HepG2 (cell line): ENCODE measurements at regions not wholly inside any gene's neighbourhood (a gene's known extent, or its start where the extent isn't known, plus 50 kb on each side); places are given as distances from the start of the nearest gene placed in this dataset.

Experiments
- ATAC-seq: fragments of 200-7000 bp; cut with Tn5 transposase; 3 replicates; pipeline ENCODE4 v1.9.1; 2020; ENCODE audit warnings: mild to moderate bottlenecking, moderate library complexity
- BruUV-seq: library from RNA; stranded (reverse); fragments of 400-500 nt; replicated peaks from 2 replicates; lab custom pipeline; 2021; lab: Mats Ljungman, UMichigan
- CTCF ChIA-PET: fragments of 300-600 bp; formaldehyde crosslinking; extraction: SDS; loops from one replicate; lab custom pipeline; 2021; ENCODE audit warnings: low total read pairs, inconsistent platforms, low intra/inter-chr PET ratio; lab: Yijun Ruan, JAX
- POLR2A ChIA-PET: fragments of 350-600 bp; sonication (Branson Sonifier 250); formaldehyde crosslinking; loops from one replicate; lab custom pipeline; 2020; ENCODE audit warnings: antibody characterized with exemption, inconsistent platforms; lab: Yijun Ruan, JAX
- DNase-seq: peaks from one replicate; pipeline ENCODE4 v3.0.0-alpha.2; 2015; ENCODE audit warnings: low spot score
- FAIRE-seq: peaks from 3 replicates; lab custom pipeline; 2011; peaks lifted over from hg19 to GRCh38; lab: Jason Lieb, UNC
- H2AFZ ChIP-seq: one replicate; pipeline ENCODE4 v1.6.1; 2011; ENCODE audit warnings: low read length, inconsistent platforms
- H3K27ac ChIP-seq: fragments of 300-600 bp; 3 replicates; pipeline ENCODE4 v1.8.0; 2011; ENCODE audit warnings: mixed run types, mild to moderate bottlenecking, mixed read lengths, low read length, inconsistent platforms; ENCODE audit not compliant: insufficient read depth; ENCODE audit errors: extremely low read length
- H3K27me3 ChIP-seq, 2 experiments: fragments of 200-600 bp in 1 of 2; 2 replicates in 1 of 2; 3 replicates in 1 of 2; pipeline versions ENCODE4 v1.6.0 to v1.8.0; 2011; ENCODE audit warnings: low read length in 2 of 2, mild to moderate bottlenecking in 2 of 2, moderate library complexity in 2 of 2, inconsistent platforms in 1 of 2; ENCODE audit not compliant: insufficient read depth in 2 of 2, control insufficient read depth in 1 of 2
- H3K36me3 ChIP-seq, 2 experiments: fragments of 200-600 bp in 1 of 2; replicated peaks in 1 of 2; 2 replicates in 1 of 2; 3 replicates in 1 of 2; pipeline versions ENCODE4 v1.5.1 to v1.8.0; 2011; ENCODE audit warnings: low read length in 2 of 2, inconsistent platforms in 1 of 2; ENCODE audit not compliant: insufficient read depth in 2 of 2, control insufficient read depth in 1 of 2
- H3K4me1 ChIP-seq: 2 replicates; pipeline ENCODE4 v1.5.1; 2012; ENCODE audit warnings: low read length, inconsistent platforms; ENCODE audit not compliant: insufficient read depth
- H3K4me2 ChIP-seq: 2 replicates; pipeline ENCODE4 v1.6.0; 2011; ENCODE audit warnings: low read depth, low read length, inconsistent platforms
- H3K4me3 ChIP-seq, 3 experiments: fragments of 200-600 bp in 1 of 3; sonication (generic), shearing (Covaris generic) in 1 of 3; replicated peaks in 1 of 3; 2 replicates each; pipeline ENCODE4 v1.5.1; 2011 to 2016; ENCODE audit warnings: low read length in 3 of 3, inconsistent platforms in 2 of 3, low read depth in 2 of 3, mild to moderate bottlenecking in 2 of 3, control low read depth in 1 of 3, mixed read lengths in 1 of 3; ENCODE audit not compliant: insufficient read depth in 1 of 3
- H3K79me2 ChIP-seq: one replicate; pipeline ENCODE4 v1.6.1; 2011; ENCODE audit warnings: low read length, inconsistent platforms; ENCODE audit not compliant: insufficient read depth
- H3K9ac ChIP-seq: 2 replicates; pipeline ENCODE4 v1.6.0; 2011; ENCODE audit warnings: mild to moderate bottlenecking, low read depth, low read length, inconsistent platforms; ENCODE audit not compliant: insufficient read depth
- H3K9me3 ChIP-seq: 2 replicates; pipeline ENCODE4 v1.5.1; 2012; ENCODE audit warnings: mild to moderate bottlenecking, low read length
- H4K20me1 ChIP-seq: 2 replicates; pipeline ENCODE4 v1.6.0; 2011; ENCODE audit warnings: inconsistent platforms, mild to moderate bottlenecking, low read length, moderate library complexity; ENCODE audit not compliant: insufficient read depth
- CBX2 ChIP-seq, 2 experiments: fragments of 200-600 bp in 1 of 2; sonication (generic); formaldehyde crosslinking in 1 of 2; IDR thresholded peaks; 2 replicates each; pipeline versions ENCODE4 v1.7.0 to v1.8.1; 2018 to 2022; ENCODE audit warnings: low read depth in 2 of 2, low read length in 1 of 2, mild to moderate bottlenecking in 1 of 2, missing genetic modification reagents in 1 of 2
- FOXP1 ChIP-seq, 2 experiments: fragments of 450-650 bp in 1 of 2; IDR thresholded peaks; 2 replicates each; pipeline ENCODE4 v1.6.1; 2017 to 2018; ENCODE audit warnings: antibody characterized with exemption in 1 of 2
- IKZF1 ChIP-seq: fragments of 450-650 bp; IDR thresholded peaks from 2 replicates; pipeline ENCODE4 v1.7.1; 2016
- IRF2 ChIP-seq: IDR thresholded peaks from 2 replicates; pipeline ENCODE4 v1.6.1; 2018; ENCODE audit warnings: missing genetic modification reagents, missing compliant biosample characterization
- MED13 ChIP-seq: sonication (generic); formaldehyde crosslinking; IDR thresholded peaks from 2 replicates; pipeline ENCODE4 v1.5.0; 2020; ENCODE audit warnings: missing genetic modification reagents
- NFE2L2 ChIP-seq: fragments of 150-350 bp; IDR thresholded peaks from 2 replicates; pipeline ENCODE4 v1.6.1; 2014; ENCODE audit warnings: low read length
- RARG ChIP-seq: sonication (generic); formaldehyde crosslinking; IDR thresholded peaks from 2 replicates; pipeline ENCODE4 v1.4.0; 2020; ENCODE audit warnings: low read depth, mild to moderate bottlenecking, missing genetic modification reagents
- RFX5 ChIP-seq: IDR thresholded peaks from 2 replicates; pipeline ENCODE4 v1.6.1; 2011; ENCODE audit warnings: low read depth, low read length, improper control_type of control experiment
- RNF2 ChIP-seq: fragments of 450-650 bp; conservative IDR thresholded peaks from 2 replicates; pipeline ENCODE4 v1.6.1; 2016; ENCODE audit warnings: low read depth
- TBX3 ChIP-seq: fragments of 450-650 bp; IDR thresholded peaks from 2 replicates; pipeline ENCODE4 v1.6.1; 2017; ENCODE audit warnings: antibody characterized with exemption, mild to moderate bottlenecking, inconsistent platforms, borderline replicate concordance
- TEF ChIP-seq: sonication (generic); formaldehyde crosslinking; IDR thresholded peaks from 2 replicates; pipeline ENCODE4 v1.5.0; 2020; ENCODE audit warnings: missing genetic modification reagents
- ZNF232 ChIP-seq: sonication (generic); formaldehyde crosslinking; IDR thresholded peaks from 2 replicates; pipeline ENCODE4 v1.4.0; 2020; ENCODE audit warnings: missing genetic modification reagents, borderline replicate concordance
- ZNF337 ChIP-seq: sonication (generic); formaldehyde crosslinking; IDR thresholded peaks from 2 replicates; pipeline ENCODE4 v1.5.1; 2020; ENCODE audit warnings: missing genetic modification reagents, low read depth, mild to moderate bottlenecking, borderline replicate concordance
- ZNF33B ChIP-seq: sonication (generic); formaldehyde crosslinking; IDR thresholded peaks from 2 replicates; pipeline ENCODE4 v1.5.1; 2020; ENCODE audit warnings: mild to moderate bottlenecking, missing genetic modification reagents
- ZNF501 ChIP-seq: sonication (generic); formaldehyde crosslinking; IDR thresholded peaks from 2 replicates; pipeline ENCODE4 v1.5.1; 2020; ENCODE audit warnings: mild to moderate bottlenecking, moderate library complexity, missing genetic modification reagents
- ZNF703 ChIP-seq: sonication (generic); formaldehyde crosslinking; IDR thresholded peaks from 2 replicates; pipeline ENCODE4 v1.5.1; 2020; ENCODE audit warnings: missing genetic modification reagents, mild to moderate bottlenecking, moderate library complexity, borderline replicate concordance
- WGBS: methylation state at CpG from one replicate; pipeline ENCODE4 v1.1.6; 2017; ENCODE audit warnings: low lambda C conversion rate; 5-methylcytosine and 5-hydroxymethylcytosine counted together
- in situ Hi-C: cut with HindIII; loops from 2 replicates; pipeline ENCODE4 v1.10.0; 2017; ENCODE audit warnings: low pct_unique_long_range_greater_than_20kb; ENCODE audit not compliant: extremely low pct_ligation_motif_present
- intact Hi-C: fragments of 100-400 bp; cut with micrococcal nuclease; formaldehyde crosslinking; loops from one replicate; pipeline ENCODE4 v1.10.0; 2022; ENCODE audit not compliant: unreplicated experiment
- TF ChIP-seq, protein P1 (sequence below): sonication (generic); formaldehyde crosslinking; IDR thresholded peaks from 2 replicates; pipeline ENCODE4 v1.8.0; 2022; ENCODE audit warnings: mild to moderate bottlenecking, missing genetic modification reagents; ENCODE audit not compliant: insufficient replicate concordance

- no peak for FAIRE-seq
- Histone ChIP-seq H3K4me2 (no peak overlapping the region), H3K9me3 (no peaks in the 10 kb centered on the region), H3K27ac (no peak overlapping the region), H2AFZ (no peak overlapping the region), H3K4me1 (no peaks in the 10 kb centered on the region), H3K36me3 (no peaks in the 10 kb centered on the region), H4K20me1 (no peaks in the 10 kb centered on the region), H3K4me3 (no peak overlapping the region), H3K9ac (no peak overlapping the region), H3K27me3 (no peaks in the 10 kb centered on the region), H3K79me2 (no peaks in the 10 kb centered on the region)
- ATAC-seq = no peak
- DNase-seq = no peak
- TF ChIP-seq NFE2L2 (no peak), ZNF337 (CRISPR knock-in tag) (no peak), FOXP1 (IDR thresholded peaks at IDR 0.05) (no peak), FOXP1 (CRISPR knock-in tag; IDR thresholded peaks at IDR 0.05) (no peak), ZNF232 (CRISPR knock-in tag) (no peak), MED13 (no peak), ZNF501 (no peak), TBX3 (no peak), ZNF33B (CRISPR knock-in tag) (no peak)
- WGBS = 44% methylated on average over 4 of the region's 4 CpGs
- POLR2A ChIA-PET = no interaction called here
- in situ Hi-C loops (no loop called here), intact Hi-C loops (no loop called here)
- no TSS peak for BruUV-seq
- CTCF ChIA-PET = no interaction called here
Observed at GRCh38 chr4:130080872-130081451, 985.0 kb downstream of the C4orf33 start.

GRCh38 chr4:130090427-130090826 is 994.5 kb downstream of the C4orf33 start:
- WGBS = 57% methylated on average over 16 of the region's 22 CpGs
- Histone ChIP-seq H3K79me2 (no peaks in the 10 kb centered on the region), H3K9me3 (no peaks in the 10 kb centered on the region), H3K27me3 (no peaks in the 10 kb centered on the region), H3K4me2 (no peak overlapping the region), H3K27ac (no peak overlapping the region), H3K36me3 (no peaks in the 10 kb centered on the region), H3K4me3 (no peak overlapping the region), H3K9ac (no peak overlapping the region), H4K20me1 (no peaks in the 10 kb centered on the region), H3K4me1 (no peaks in the 10 kb centered on the region), H2AFZ (no peak overlapping the region)
- intact Hi-C loops = no loop called here
- FAIRE-seq (no peak), ATAC-seq (no peak), DNase-seq (no peak)
- ChIA-PET POLR2A (no interaction called here), CTCF (no interaction called here)
- in situ Hi-C loops = no loop called here
- no TSS peak for BruUV-seq
- TF ChIP-seq RNF2 = no peak
- TF ChIP-seq ZNF703 (CRISPR knock-in tag) = no peak
- TF ChIP-seq, protein P1, sequence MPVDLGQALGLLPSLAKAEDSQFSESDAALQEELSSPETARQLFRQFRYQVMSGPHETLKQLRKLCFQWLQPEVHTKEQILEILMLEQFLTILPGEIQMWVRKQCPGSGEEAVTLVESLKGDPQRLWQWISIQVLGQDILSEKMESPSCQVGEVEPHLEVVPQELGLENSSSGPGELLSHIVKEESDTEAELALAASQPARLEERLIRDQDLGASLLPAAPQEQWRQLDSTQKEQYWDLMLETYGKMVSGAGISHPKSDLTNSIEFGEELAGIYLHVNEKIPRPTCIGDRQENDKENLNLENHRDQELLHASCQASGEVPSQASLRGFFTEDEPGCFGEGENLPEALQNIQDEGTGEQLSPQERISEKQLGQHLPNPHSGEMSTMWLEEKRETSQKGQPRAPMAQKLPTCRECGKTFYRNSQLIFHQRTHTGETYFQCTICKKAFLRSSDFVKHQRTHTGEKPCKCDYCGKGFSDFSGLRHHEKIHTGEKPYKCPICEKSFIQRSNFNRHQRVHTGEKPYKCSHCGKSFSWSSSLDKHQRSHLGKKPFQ (CRISPR knock-in tag) = no peak
- TF ChIP-seq IKZF1 = no peak
- TF ChIP-seq TEF (CRISPR knock-in tag) = no peak
- TF ChIP-seq CBX2 (IDR thresholded peaks at IDR 0.05; ENCODE audit: low read depth, low read length) = no peak
- no peak for TF ChIP-seq CBX2 (CRISPR knock-in tag; IDR thresholded peaks at IDR 0.05; ENCODE audit: low read depth)
- TF ChIP-seq RFX5 = no peak
- no peak for TF ChIP-seq RARG (CRISPR knock-in tag)
- no peak for TF ChIP-seq IRF2 (CRISPR knock-in tag)
